GM23248 (cell line): ENCODE measurements at regions not wholly inside any gene's neighbourhood (a gene's known extent, or its start where the extent isn't known, plus 50 kb on each side); places are given as distances from the start of the nearest gene placed in this dataset.

ENCODE experiments used
- DNase-seq: peaks from one replicate; pipeline ENCODE4 v3.0.0-alpha.2; 2015
- H2AFZ ChIP-seq: fragments of 200-600 bp; sonication (generic); 2 replicates; pipeline ENCODE4 v1.6.1; 2016; ENCODE audit warnings: antibody characterized with exemption
- H3F3A ChIP-seq: fragments of 200-600 bp; sonication (generic); 2 replicates; pipeline ENCODE4 v1.6.1; 2016; ENCODE audit warnings: mild to moderate bottlenecking, antibody characterized with exemption, mixed run types; ENCODE audit not compliant: insufficient read depth
- H3K27ac ChIP-seq: fragments of 200-600 bp; sonication (generic); 2 replicates; pipeline ENCODE4 v1.5.1; 2016; ENCODE audit warnings: mild to moderate bottlenecking
- H3K27me3 ChIP-seq: fragments of 200-600 bp; sonication (generic); replicated peaks from 2 replicates; pipeline ENCODE4 v1.6.1; 2016; ENCODE audit warnings: mild to moderate bottlenecking; ENCODE audit not compliant: insufficient read depth
- H3K36me3 ChIP-seq: fragments of 200-600 bp; sonication (generic); 2 replicates; pipeline ENCODE4 v1.6.1; 2016; ENCODE audit warnings: low read depth, mild to moderate bottlenecking
- H3K4me1 ChIP-seq: fragments of 200-600 bp; sonication (generic); 2 replicates; pipeline ENCODE4 v1.6.1; 2016; ENCODE audit warnings: mild to moderate bottlenecking; ENCODE audit not compliant: insufficient read depth
- H3K4me2 ChIP-seq: fragments of 200-600 bp; sonication (generic); one replicate; pipeline ENCODE4 v1.6.1; 2016; ENCODE audit warnings: mild to moderate bottlenecking; ENCODE audit not compliant: unreplicated experiment
- H3K4me3 ChIP-seq: fragments of 200-600 bp; sonication (generic); 2 replicates; pipeline ENCODE4 v1.5.1; 2016; ENCODE audit warnings: mild to moderate bottlenecking
- H3K79me2 ChIP-seq: fragments of 200-600 bp; sonication (generic); 2 replicates; pipeline ENCODE4 v1.6.1; 2016; ENCODE audit warnings: mild to moderate bottlenecking; ENCODE audit not compliant: insufficient read depth
- H3K9ac ChIP-seq: fragments of 200-600 bp; sonication (generic); 2 replicates; pipeline ENCODE4 v1.6.1; 2016; ENCODE audit warnings: mild to moderate bottlenecking
- H3K9me2 ChIP-seq: fragments of 200-600 bp; sonication (generic); 2 replicates; pipeline ENCODE4 v1.6.1; 2016; ENCODE audit warnings: mixed run types, mild to moderate bottlenecking, moderate library complexity; ENCODE audit not compliant: insufficient read depth
- H3K9me3 ChIP-seq: fragments of 200-600 bp; sonication (generic); one replicate; pipeline ENCODE4 v1.6.1; 2017; ENCODE audit warnings: low read depth
- H4K20me1 ChIP-seq: fragments of 200-600 bp; sonication (generic); 2 replicates; pipeline ENCODE4 v1.6.0; 2016; ENCODE audit not compliant: insufficient read depth
- EZH2 ChIP-seq: fragments of 200-600 bp; sonication (generic); IDR thresholded peaks from 2 replicates; pipeline ENCODE4 v1.6.1; 2018; ENCODE audit warnings: antibody characterized with exemption, mild to moderate bottlenecking; ENCODE audit not compliant: insufficient read depth, poor library complexity, severe bottlenecking
- EZH2phosphoT487 ChIP-seq: fragments of 200-600 bp; sonication (generic); IDR thresholded peaks from 2 replicates; pipeline ENCODE4 v1.6.1; 2018; ENCODE audit warnings: antibody characterized with exemption, moderate library complexity, mild to moderate bottlenecking, low read depth; ENCODE audit not compliant: insufficient read depth
- WGBS, 2 experiments: methylation state at CpG; one replicate each; pipeline ENCODE4 v1.1.6; 2015 to 2017; ENCODE audit warnings: low lambda C conversion rate in 2 of 2, low coverage in 1 of 2; ENCODE audit errors: missing lambda C conversion rate in 2 of 2; 5-methylcytosine and 5-hydroxymethylcytosine counted together
- in situ Hi-C: fragments of 300-500 bp; cut with MboI; formaldehyde crosslinking; loops from 2 replicates; pipeline ENCODE4 v1.15.0; 2020

DNA sequence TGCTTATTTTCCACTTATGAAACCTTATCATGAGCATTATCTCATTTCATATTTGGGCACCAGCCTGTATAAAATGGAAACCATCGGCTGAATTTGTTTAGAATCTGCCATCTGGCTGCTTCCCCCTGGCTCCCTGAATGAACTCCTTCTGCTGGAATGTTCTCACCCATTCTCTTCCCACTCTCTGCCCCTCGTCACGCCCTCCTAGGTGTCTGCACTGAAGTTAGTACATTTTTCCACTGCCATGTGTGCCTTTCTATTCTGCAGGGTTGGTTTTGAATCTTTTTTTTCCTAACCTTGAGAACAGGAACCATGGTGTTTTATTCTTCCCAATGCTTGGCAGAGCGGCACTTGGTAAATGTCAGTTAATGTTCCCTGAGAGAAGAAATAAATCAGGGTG, 359.7 kb downstream of the MLLT3 start:
- no peaks in the 10 kb centered on the region; the same call in 1 of the 2 replicates for H3K27me3 ChIP-seq
- no peaks in the 10 kb centered on the region for H3F3A ChIP-seq
- H3K9me3 ChIP-seq = no peaks in the 10 kb centered on the region
- H3K4me1 ChIP-seq = no peaks in the 10 kb centered on the region
- no peak overlapping the region for H3K9ac ChIP-seq
- H3K79me2 ChIP-seq = no peaks in the 10 kb centered on the region
- no peak for DNase-seq
- no peak overlapping the region for H3K4me2 ChIP-seq
- WGBS, 2 experiments = 40 to 44% methylated on average over 4 of the region's 4 CpGs
- H3K27ac ChIP-seq = no peak overlapping the region
- no peak overlapping the region for H3K4me3 ChIP-seq
- no peak overlapping the region for H2AFZ ChIP-seq
- no peaks in the 10 kb centered on the region for H4K20me1 ChIP-seq
- TF ChIP-seq EZH2 (no peak), EZH2phosphoT487 (no peak)
- no peaks in the 10 kb centered on the region for H3K36me3 ChIP-seq
- in situ Hi-C loops = no loop called here
- no peaks in the 10 kb centered on the region for H3K9me2 ChIP-seq

- Histone ChIP-seq H3K27me3 (no peaks in the 10 kb centered on the region; the same call in 1 of the 2 replicates), H3K4me3 (no peak overlapping the region), H3K27ac (no peak overlapping the region), H3K9me3 (no peaks in the 10 kb centered on the region), H3K9ac (no peak overlapping the region), H4K20me1 (no peaks in the 10 kb centered on the region), H3K4me2 (no peak overlapping the region), H3K9me2 (no peaks in the 10 kb centered on the region), H3F3A (no peaks in the 10 kb centered on the region), H2AFZ (no peak overlapping the region), H3K79me2 (no peaks in the 10 kb centered on the region), H3K36me3 (no peaks in the 10 kb centered on the region), H3K4me1 (no peaks in the 10 kb centered on the region)
- TF ChIP-seq EZH2 = no peak
- no peak for TF ChIP-seq EZH2phosphoT487
- DNase-seq = no peak
- in situ Hi-C loops = no loop called here
- 29 to 41% methylated on average over 1 of the region's 1 CpG for WGBS, 2 experiments
Observed at GRCh38 chr9:20256284-20256948, 365.9 kb downstream of the MLLT3 start.

DNA sequence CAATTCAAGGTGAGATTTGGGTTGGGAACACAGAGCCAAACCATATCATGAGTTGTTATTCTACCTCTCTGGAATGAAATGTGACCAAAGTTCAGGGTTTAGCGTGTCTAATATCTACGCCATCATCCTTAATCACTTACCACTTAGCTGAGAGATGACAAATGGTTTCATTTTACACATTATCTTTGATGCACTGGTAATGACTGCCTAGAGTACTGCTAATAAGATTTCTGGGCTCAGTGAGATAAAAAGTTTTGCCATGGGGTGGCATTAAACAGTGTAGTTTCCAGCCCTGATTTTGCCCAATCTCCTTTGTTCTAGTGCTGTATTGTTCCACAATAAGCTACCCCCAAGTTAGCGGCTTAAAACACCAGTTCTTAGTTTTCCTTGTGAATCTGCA, 367.2 kb downstream of the MLLT3 start:
- in situ Hi-C loops = no loop called here
- Histone ChIP-seq H4K20me1 (no peaks in the 10 kb centered on the region), H3K4me1 (no peaks in the 10 kb centered on the region), H3F3A (no peaks in the 10 kb centered on the region), H3K9me2 (no peaks in the 10 kb centered on the region), H2AFZ (no peak overlapping the region), H3K9me3 (no peaks in the 10 kb centered on the region), H3K4me3 (no peak overlapping the region), H3K27ac (no peak overlapping the region), H3K4me2 (no peak overlapping the region), H3K9ac (no peak overlapping the region), H3K79me2 (no peaks in the 10 kb centered on the region), H3K27me3 (no peaks in the 10 kb centered on the region; the same call in 1 of the 2 replicates), H3K36me3 (no peaks in the 10 kb centered on the region)
- WGBS, 2 experiments = 55 to 65% methylated on average over 3 of the region's 3 CpGs
- TF ChIP-seq EZH2 (no peak), EZH2phosphoT487 (no peak)
- DNase-seq = no peak

DNA sequence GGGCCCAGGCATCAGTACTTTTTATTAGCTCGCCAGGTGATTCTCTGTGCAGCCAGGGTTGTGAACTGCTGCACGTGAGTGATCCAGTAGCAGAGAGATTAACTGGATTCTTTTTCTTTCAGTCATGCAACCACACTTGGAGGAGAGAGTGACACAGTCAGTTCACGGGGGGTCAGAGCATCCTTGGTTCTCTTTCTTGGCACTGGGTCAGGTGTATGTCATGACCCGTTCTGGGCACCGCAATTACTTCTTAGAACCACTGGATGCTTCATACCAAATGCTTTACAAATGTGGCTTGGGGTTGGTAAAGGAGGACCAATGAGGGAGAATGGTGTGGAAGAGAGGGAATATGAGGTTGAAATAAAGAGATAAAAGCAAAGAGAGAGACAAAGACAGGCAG, 368.7 kb downstream of the MLLT3 start:
- Histone ChIP-seq H3K36me3 (no peaks in the 10 kb centered on the region), H3K4me2 (no peak overlapping the region), H3K9me2 (no peaks in the 10 kb centered on the region), H3K27me3 (no peaks in the 10 kb centered on the region; the same call in 1 of the 2 replicates), H2AFZ (no peak overlapping the region), H3K27ac (no peak overlapping the region), H3K9ac (no peak overlapping the region), H3K9me3 (no peaks in the 10 kb centered on the region), H3K79me2 (no peaks in the 10 kb centered on the region), H4K20me1 (no peaks in the 10 kb centered on the region), H3K4me3 (no peak overlapping the region), H3F3A (no peaks in the 10 kb centered on the region), H3K4me1 (no peaks in the 10 kb centered on the region)
- WGBS, 2 experiments = 5 to 11% methylated on average over 5 of the region's 5 CpGs
- peak; percentile 13 for DNase-seq
- TF ChIP-seq EZH2 (no peak), EZH2phosphoT487 (no peak)
- in situ Hi-C loops = no loop called here

GRCh38 chr9:20252778-20253177, 369.5 kb downstream of the MLLT3 start:
- Histone ChIP-seq H3K4me1 (no peaks in the 10 kb centered on the region), H3K27me3 (no peaks in the 10 kb centered on the region; the same call in none of the 2 replicates), H4K20me1 (no peaks in the 10 kb centered on the region), H3K9ac (no peak overlapping the region), H3K36me3 (no peaks in the 10 kb centered on the region), H3K27ac (no peak overlapping the region), H3K9me2 (no peaks in the 10 kb centered on the region), H3K4me3 (no peak overlapping the region), H3F3A (no peaks in the 10 kb centered on the region), H3K4me2 (no peak overlapping the region), H3K79me2 (no peaks in the 10 kb centered on the region), H3K9me3 (no peaks in the 10 kb centered on the region), H2AFZ (no peak overlapping the region)
- in situ Hi-C loops = no loop called here
- 50 to 57% methylated on average over 1 of the region's 1 CpG for WGBS, 2 experiments
- no peak for DNase-seq
- TF ChIP-seq EZH2phosphoT487 = no peak
- TF ChIP-seq EZH2 = no peak
